GM21529 (cell line): ENCODE measurements at regions not wholly inside any gene's neighbourhood (a gene's known extent, or its start where the extent isn't known, plus 50 kb on each side); places are given as distances from the start of the nearest gene placed in this dataset.

Source experiments
- ATAC-seq: cut with Tn5 transposase; IDR thresholded peaks from one replicate; pipeline ENCODE4 v1.9.1; 2021; ENCODE audit not compliant: unreplicated experiment

- no peak for ATAC-seq
Measured at GRCh38 chr6:83792846-83793245, 60.3 kb upstream of the RIPPLY2 start.

DNA sequence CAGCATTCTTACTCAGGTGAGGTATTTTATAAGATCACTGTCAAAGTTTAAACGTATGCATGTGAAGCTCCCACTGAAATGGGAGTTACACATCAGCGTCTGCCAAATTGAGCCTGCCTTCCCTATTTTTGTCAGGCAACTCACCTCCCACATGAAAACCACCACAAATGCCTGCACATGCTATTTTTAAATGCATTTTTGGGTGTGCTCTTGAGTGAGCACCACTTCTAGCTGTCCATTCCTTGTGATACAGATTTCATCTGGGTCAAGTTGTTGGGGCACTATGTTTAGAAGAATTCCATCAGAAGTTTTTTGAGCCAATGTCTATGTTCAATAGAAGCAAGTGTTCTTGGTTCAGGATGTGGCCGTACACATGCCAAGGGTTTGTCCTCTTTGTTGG is 71.7 kb upstream of the RIPPLY2 start:
- no peak for ATAC-seq

DNA sequence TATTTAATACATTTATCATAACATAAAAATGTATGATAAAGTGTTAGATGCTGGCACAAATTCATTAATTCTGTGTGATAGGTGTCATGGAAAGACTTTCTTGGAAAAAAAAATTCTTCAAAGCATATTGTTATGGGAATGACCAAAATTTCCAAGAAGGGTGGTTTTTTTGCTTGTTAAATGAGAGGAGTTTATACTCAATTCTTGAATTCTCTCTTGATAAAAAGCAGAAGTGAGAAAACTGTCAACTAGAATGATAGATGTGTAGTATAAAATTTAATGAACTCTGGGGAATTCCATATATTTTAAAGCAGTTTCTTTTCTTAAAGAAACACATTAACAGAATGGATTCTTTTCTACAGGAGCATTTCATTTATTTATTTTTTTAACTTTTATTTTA is 62.0 kb upstream of the SNAP91 start:
- peak; percentile 63 for ATAC-seq

- no peak for ATAC-seq
Measured at GRCh38 chr6:83769413-83769812, 60.5 kb upstream of the SNAP91 start.

- ATAC-seq = no peak
Measured at GRCh38 chr6:83767033-83767432, 58.1 kb upstream of the SNAP91 start.
